Transverse colon (tissue), 4 donors: ENCODE measurements at regions not wholly inside any gene's neighbourhood (a gene's known extent, or its start where the extent isn't known, plus 50 kb on each side); places are given as distances from the start of the nearest gene placed in this dataset.

Source experiments
- DNase-seq: peaks from one replicate; pipeline ENCODE4 v3.0.0-alpha.2; 2019
- H3K27ac ChIP-seq, 4 donors: fragments of 200-600 bp; sonication (generic); 2 replicates each; pipeline ENCODE4 v1.5.1; 2016 to 2018; ENCODE audit warnings: inconsistent platforms in 4 of 4
- H3K27me3 ChIP-seq: fragments of 200-600 bp; sonication (generic); 2 replicates; pipeline ENCODE4 v1.5.1; 2017; ENCODE audit warnings: inconsistent platforms
- H3K36me3 ChIP-seq, 4 donors: fragments of 200-600 bp; sonication (generic); 2 replicates each; pipeline ENCODE4 v1.5.1; 2017 to 2019; ENCODE audit warnings: inconsistent platforms in 4 of 4
- H3K4me1 ChIP-seq, 4 donors: fragments of 200-600 bp; sonication (generic); 2 replicates each; pipeline ENCODE4 v1.5.1; 2017 to 2020; ENCODE audit warnings: inconsistent platforms in 4 of 4
- H3K4me3 ChIP-seq, 4 donors: fragments of 200-600 bp; sonication (generic); 1 replicate in 1 of 4; 2 replicates in 3 of 4; pipeline versions ENCODE4 v1.5.1 to v1.6.1; 2017 to 2019; ENCODE audit warnings: inconsistent platforms in 4 of 4
- H3K9me3 ChIP-seq, 2 donors: fragments of 200-600 bp; sonication (generic); 2 replicates each; pipeline ENCODE4 v1.5.1; 2017 to 2019; ENCODE audit warnings: inconsistent platforms in 2 of 2
- CTCF ChIP-seq, 5 experiments: fragments of 200-600 bp in 3 of 5; fragments of 450-650 bp in 2 of 5; sonication (generic) in 3 of 5; IDR thresholded peaks; 1 replicate in 2 of 5; 2 replicates in 3 of 5; pipeline ENCODE4 v1.5.1; 2016 to 2017; ENCODE audit warnings: antibody characterized with exemption in 5 of 5, inconsistent platforms in 3 of 5, mild to moderate bottlenecking in 2 of 5, moderate library complexity in 1 of 5
- EP300 ChIP-seq: sonication (generic); formaldehyde crosslinking; IDR thresholded peaks from one replicate; pipeline ENCODE4 v1.6.1; 2017; ENCODE audit warnings: antibody characterized with exemption, low read depth
- POLR2A ChIP-seq: fragments of 450-650 bp; IDR thresholded peaks from one replicate; pipeline ENCODE4 v1.6.1; 2016; ENCODE audit warnings: antibody characterized with exemption, mild to moderate bottlenecking, moderate library complexity
- POLR2AphosphoS5 ChIP-seq, 3 donors: sonication (generic); formaldehyde crosslinking; IDR thresholded peaks; one replicate each; pipeline ENCODE4 v1.6.1; 2016; ENCODE audit warnings: antibody characterized with exemption in 3 of 3
- WGBS, 2 donors: methylation state at CpG; one replicate each; pipeline ENCODE4 v1.1.5; 2018; ENCODE audit warnings: low coverage in 1 of 2; 5-methylcytosine and 5-hydroxymethylcytosine counted together
- in situ Hi-C, 4 donors: fragments of 200-750 bp; cut with MboI; loops; one replicate each; pipeline versions ENCODE4 v1.15.0 to v1.15.1; 2017; ENCODE audit warnings: low sequenced_read_pairs in 3 of 4, low pct_ligation_motif_present in 1 of 4, low pct_unique_long_range_greater_than_20kb in 1 of 4
- intact Hi-C: fragments of 100-400 bp; cut with DNase I; formaldehyde crosslinking; loops from one replicate; pipeline ENCODE4 v1.15.1; 2023; ENCODE audit warnings: low total_unique reads

- no peak for DNase-seq
- 91 to 100% methylated on average over 1 to 2 of the region's 2 CpGs for WGBS, 2 donors
- no peak for TF ChIP-seq POLR2AphosphoS5 (IDR thresholded peaks at IDR 0.05)
- TF ChIP-seq CTCF (IDR thresholded peaks at IDR 0.05) = no peak
- TF ChIP-seq POLR2A = no peak
- no peak for TF ChIP-seq EP300
Measured at GRCh38 chr1:195122497-195122896, 1485.7 kb downstream of the KCNT2 start.

GRCh38 chr1:195113471-195113870 lies 1494.8 kb downstream of the KCNT2 start:
- H3K4me1 ChIP-seq = no peaks in the 10 kb centered on the region
- H3K27me3 ChIP-seq = no peaks in the 10 kb centered on the region
- no peaks in the 10 kb centered on the region for H3K9me3 ChIP-seq
- DNase-seq = no peak
- TF ChIP-seq POLR2AphosphoS5 (IDR thresholded peaks at IDR 0.05) (no peak), CTCF (IDR thresholded peaks at IDR 0.05) (no peak)
- no peak overlapping the region for H3K4me3 ChIP-seq
- intact Hi-C loops (no loop called here), in situ Hi-C loops (no loop called here)
- no peak overlapping the region for H3K27ac ChIP-seq
- H3K36me3 ChIP-seq = no peaks in the 10 kb centered on the region

More at GRCh38 chr1:195122497-195122896, 1485.7 kb downstream of the KCNT2 start:
- H3K4me1 ChIP-seq = no peaks in the 10 kb centered on the region
- in situ Hi-C loops (no loop called here), intact Hi-C loops (no loop called here)
- no peaks in the 10 kb centered on the region for H3K9me3 ChIP-seq
- H3K27ac ChIP-seq = no peak overlapping the region
- H3K4me3 ChIP-seq = no peak overlapping the region
- H3K36me3 ChIP-seq = no peaks in the 10 kb centered on the region
- H3K27me3 ChIP-seq = no peaks in the 10 kb centered on the region

GRCh38 chr1:195105773-195106172 lies 1502.5 kb downstream of the KCNT2 start:
- Histone ChIP-seq H3K9me3 (peaks cover 0 to 4% of the 10 kb centered on the region in 2 donors), H3K4me1 (no peaks in the 10 kb centered on the region), H3K36me3 (no peaks in the 10 kb centered on the region), H3K4me3 (no peak overlapping the region), H3K27me3 (no peaks in the 10 kb centered on the region), H3K27ac (no peak overlapping the region)
- no peak for DNase-seq
- WGBS, 2 donors = 30 to 52% methylated on average over 2 of the region's 2 CpGs
- intact Hi-C loops (no loop called here), in situ Hi-C loops (no loop called here)
- TF ChIP-seq POLR2A (no peak), EP300 (no peak), CTCF (IDR thresholded peaks at IDR 0.05) (no peak), POLR2AphosphoS5 (IDR thresholded peaks at IDR 0.05) (no peak)

- H3K27me3 ChIP-seq = no peaks in the 10 kb centered on the region
- H3K4me3 ChIP-seq = no peak overlapping the region
- peaks cover 0 to 4% of the 10 kb centered on the region in 2 donors for H3K9me3 ChIP-seq
- H3K4me1 ChIP-seq = no peaks in the 10 kb centered on the region
- WGBS, 2 donors = 46% methylated on average over 2 of the region's 2 CpGs; no CpG with 5 or more reads in 1 of the 2 donors
- intact Hi-C loops (no loop called here), in situ Hi-C loops (no loop called here)
- no peaks in the 10 kb centered on the region for H3K36me3 ChIP-seq
- no peak for TF ChIP-seq POLR2AphosphoS5 (IDR thresholded peaks at IDR 0.05)
- no peak for TF ChIP-seq EP300
- TF ChIP-seq POLR2A = no peak
- no peak for TF ChIP-seq CTCF (IDR thresholded peaks at IDR 0.05)
- DNase-seq = no peak
- no peak overlapping the region for H3K27ac ChIP-seq
Measured at GRCh38 chr1:195105281-195105680, 1503.0 kb downstream of the KCNT2 start.
